H9 (cell line): ENCODE measurements at regions not wholly inside any gene's neighbourhood (a gene's known extent, or its start where the extent isn't known, plus 50 kb on each side); places are given as distances from the start of the nearest gene placed in this dataset.

ENCODE experiments used
- DNase-seq: peaks from one replicate; pipeline ENCODE4 v3.0.0-alpha.2; 2017
- H2AFZ ChIP-seq: one replicate; pipeline ENCODE4 v1.6.1; 2013; ENCODE audit warnings: mild to moderate bottlenecking, low read length, control low read depth, moderate library complexity
- H2AK5ac ChIP-seq: 2 replicates; pipeline ENCODE4 v1.6.1; 2013; ENCODE audit warnings: low read length, control low read depth, mixed read lengths; ENCODE audit not compliant: insufficient read length
- H2BK120ac ChIP-seq: one replicate; pipeline ENCODE4 v1.6.1; 2013; ENCODE audit warnings: low read depth, mild to moderate bottlenecking, low read length, control low read depth, inconsistent platforms; ENCODE audit not compliant: poor library complexity, severe bottlenecking
- H2BK12ac ChIP-seq: 2 replicates; pipeline ENCODE4 v1.6.1; 2013; ENCODE audit warnings: low read length, control low read depth, mixed read lengths, low read depth; ENCODE audit not compliant: insufficient read length
- H2BK15ac ChIP-seq: 2 replicates; pipeline ENCODE4 v1.6.1; 2013; ENCODE audit warnings: low read depth, low read length, control low read depth
- H2BK20ac ChIP-seq: one replicate; pipeline ENCODE4 v1.6.1; 2013; ENCODE audit warnings: low read depth, mild to moderate bottlenecking, low read length, control low read depth, inconsistent platforms; ENCODE audit not compliant: poor library complexity, severe bottlenecking
- H2BK5ac ChIP-seq: 2 replicates; pipeline ENCODE4 v1.6.1; 2013; ENCODE audit warnings: low read length, control low read depth, mixed read lengths; ENCODE audit not compliant: insufficient read length
- H3K14ac ChIP-seq: 2 replicates; pipeline ENCODE4 v1.6.1; 2013; ENCODE audit warnings: low read length, control low read depth; ENCODE audit not compliant: insufficient read depth
- H3K18ac ChIP-seq: 2 replicates; pipeline ENCODE4 v1.6.1; 2013; ENCODE audit warnings: low read depth, mild to moderate bottlenecking, mixed read lengths, low read length, control low read depth; ENCODE audit not compliant: insufficient read length
- H3K23ac ChIP-seq: 2 replicates; pipeline ENCODE4 v1.6.1; 2013; ENCODE audit warnings: low read length, control low read depth, mixed read lengths, low read depth; ENCODE audit not compliant: insufficient read length
- H3K23me2 ChIP-seq: 2 replicates; pipeline ENCODE4 v1.6.1; 2013; ENCODE audit warnings: low read depth, mild to moderate bottlenecking, mixed read lengths, low read length, control low read depth; ENCODE audit not compliant: insufficient read length, poor library complexity, severe bottlenecking
- H3K27ac ChIP-seq: 2 replicates; pipeline ENCODE4 v1.5.1; 2013; ENCODE audit warnings: low read length, control low read depth, mixed read lengths, low read depth; ENCODE audit not compliant: insufficient read length
- H3K27me3 ChIP-seq: 2 replicates; pipeline ENCODE4 v1.6.1; 2013; ENCODE audit warnings: low read length, control low read depth, inconsistent platforms; ENCODE audit not compliant: insufficient read depth
- H3K4ac ChIP-seq: 2 replicates; pipeline ENCODE4 v1.6.1; 2013; ENCODE audit warnings: low read depth, mild to moderate bottlenecking, control low read depth, inconsistent platforms, low read length, moderate library complexity
- H3K4me1 ChIP-seq: 2 replicates; pipeline ENCODE4 v1.6.1; 2013; ENCODE audit warnings: low read length, control low read depth, inconsistent platforms; ENCODE audit not compliant: insufficient read depth
- H3K4me2 ChIP-seq: 2 replicates; pipeline ENCODE4 v1.6.1; 2013; ENCODE audit warnings: low read length, control low read depth, mixed read lengths; ENCODE audit not compliant: insufficient read length, insufficient read depth
- H3K56ac ChIP-seq: 2 replicates; pipeline ENCODE4 v1.6.1; 2013; ENCODE audit warnings: low read depth, mild to moderate bottlenecking, mixed read lengths, low read length, control low read depth; ENCODE audit not compliant: insufficient read length
- H3K79me1 ChIP-seq: 2 replicates; pipeline ENCODE4 v1.6.1; 2013; ENCODE audit warnings: low read depth, mild to moderate bottlenecking, moderate library complexity, low read length, control low read depth, inconsistent platforms; ENCODE audit not compliant: insufficient read depth, poor library complexity, severe bottlenecking
- H3K79me2 ChIP-seq: 2 replicates; pipeline ENCODE4 v1.6.1; 2013; ENCODE audit warnings: low read length, control low read depth, inconsistent platforms; ENCODE audit not compliant: insufficient read depth
- H3K9ac ChIP-seq: 2 replicates; pipeline ENCODE4 v1.6.1; 2013; ENCODE audit warnings: low read length, control low read depth, mixed read lengths; ENCODE audit not compliant: insufficient read length; ENCODE audit errors: extremely low read depth
- H3K9me3 ChIP-seq: one replicate; pipeline ENCODE4 v1.6.1; 2013; ENCODE audit warnings: low read depth, low read length, inconsistent platforms; ENCODE audit not compliant: control insufficient read depth
- H3T11ph ChIP-seq: one replicate; pipeline ENCODE4 v1.6.1; 2013; ENCODE audit warnings: mild to moderate bottlenecking, low read length, control low read depth, inconsistent platforms
- H4K20me1 ChIP-seq: one replicate; pipeline ENCODE4 v1.6.1; 2013; ENCODE audit not compliant: control insufficient read depth, insufficient read length, insufficient read depth
- H4K5ac ChIP-seq: 2 replicates; pipeline ENCODE4 v1.6.1; 2013; ENCODE audit warnings: low read depth, mild to moderate bottlenecking, mixed read lengths, low read length, control low read depth; ENCODE audit not compliant: insufficient read length
- H4K8ac ChIP-seq: replicated peaks from 2 replicates; pipeline ENCODE4 v1.6.1; 2013; ENCODE audit warnings: low read length, control low read depth, mixed read lengths, low read depth; ENCODE audit not compliant: insufficient read length
- H4K91ac ChIP-seq: 2 replicates; pipeline ENCODE4 v1.6.1; 2013; ENCODE audit warnings: low read depth, mild to moderate bottlenecking, moderate library complexity, mixed read lengths, low read length, control low read depth; ENCODE audit not compliant: insufficient read length
- H3K27ac Mint-ChIP-seq, 3 experiments: 2 replicates in 2 of 3; 3 replicates in 1 of 3; pipeline ENCODE4 v1.8.0; 2020 to 2021; ENCODE audit warnings: mixed read lengths in 3 of 3, mild to moderate bottlenecking in 1 of 3, moderate library complexity in 1 of 3
- H3K27me3 Mint-ChIP-seq: 2 replicates; pipeline ENCODE4 v1.8.0; 2021; ENCODE audit warnings: low read depth, mild to moderate bottlenecking, moderate library complexity, mixed read lengths
- H3K36me3 Mint-ChIP-seq, 3 experiments: 2 replicates in 2 of 3; 3 replicates in 1 of 3; pipeline ENCODE4 v1.8.0; 2020 to 2021; ENCODE audit warnings: low read depth in 3 of 3, mixed read lengths in 3 of 3; ENCODE audit not compliant: insufficient read depth in 1 of 3
- H3K4me1 Mint-ChIP-seq, 2 experiments: 2 replicates each; pipeline ENCODE4 v1.8.0; 2020; ENCODE audit warnings: mixed read lengths in 2 of 2
- H3K4me3 Mint-ChIP-seq, 2 experiments: 2 replicates in 1 of 2; 3 replicates in 1 of 2; pipeline ENCODE4 v1.8.0; 2020 to 2021; ENCODE audit warnings: mild to moderate bottlenecking in 2 of 2, mixed read lengths in 2 of 2, moderate library complexity in 1 of 2
- H3K9me3 Mint-ChIP-seq, 2 experiments: 2 replicates in 1 of 2; 3 replicates in 1 of 2; pipeline ENCODE4 v1.8.0; 2020; ENCODE audit warnings: mild to moderate bottlenecking in 2 of 2, mixed read lengths in 2 of 2, moderate library complexity in 1 of 2
- CTCF ChIP-seq: fragments of 200-600 bp; sonication (generic); conservative IDR thresholded peaks from 3 replicates; pipeline ENCODE4 v1.8.0; 2021; ENCODE audit warnings: antibody characterized with exemption, mild to moderate bottlenecking
- WGBS: extraction: QIAGEN DNeasy Blood & Tissue Kit; methylation state at CpG from one replicate; pipeline ENCODE4 v1.1.7; 2013; ENCODE audit warnings: missing lambda C conversion rate, low lambda C conversion rate, mixed read lengths; ENCODE audit not compliant: insufficient read length; ENCODE audit errors: extremely low coverage; 5-methylcytosine and 5-hydroxymethylcytosine counted together

DNA sequence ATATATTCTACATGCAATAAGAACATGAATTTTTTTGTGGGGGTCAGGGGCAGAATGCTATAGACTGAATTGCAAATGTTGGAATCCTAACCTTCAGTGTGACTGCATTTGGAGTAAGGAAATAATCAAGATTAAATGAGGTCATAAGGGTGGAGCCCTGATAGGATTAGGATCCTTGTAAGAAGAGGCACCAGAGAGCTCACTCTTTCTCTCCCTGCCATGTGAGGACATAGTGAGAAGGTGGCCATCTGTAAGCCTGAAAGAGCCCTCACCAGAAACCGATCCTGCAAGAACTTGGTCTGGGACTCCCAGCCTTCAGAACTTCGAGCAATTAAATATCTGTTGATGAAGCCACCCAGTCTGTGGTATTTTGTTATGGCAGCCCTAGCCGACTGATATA lies 70.3 kb upstream of the SOX13 start:
- H3T11ph ChIP-seq = no peak overlapping the region
- H3K18ac ChIP-seq = no peak overlapping the region
- no peak for TF ChIP-seq CTCF
- no peak overlapping the region for H2BK20ac ChIP-seq
- H3K4me2 ChIP-seq = no peak overlapping the region
- no peak overlapping the region for H4K91ac ChIP-seq
- H4K20me1 ChIP-seq = no peaks in the 10 kb centered on the region
- Mint-ChIP-seq H3K4me1 (peaks cover 35 to 40% of the 10 kb centered on the region in 2 experiments), H3K27me3 (peaks cover 21% of the 10 kb centered on the region), H3K27ac (no peak overlapping the region), H3K4me3 (no peak overlapping the region), H3K9me3 (peaks cover 10 to 13% of the 10 kb centered on the region in 2 experiments), H3K36me3 (peaks cover 0 to 15% (median 2%) of the 10 kb centered on the region in 3 experiments; a peak in 4 of 7 replicates)
- H2BK12ac ChIP-seq = no peak overlapping the region
- H4K8ac ChIP-seq = no peak overlapping the region
- no CpG with 5 or more reads among the region's 3 CpGs for WGBS
- no peaks in the 10 kb centered on the region for H3K27me3 ChIP-seq
- peaks cover 7% of the 10 kb centered on the region; the same call in 1 of the 2 replicates for H3K4me1 ChIP-seq
- H2AFZ ChIP-seq = no peak overlapping the region
- no peak overlapping the region for H3K9ac ChIP-seq
- H3K27ac ChIP-seq = no peak overlapping the region
- H3K9me3 ChIP-seq = no peaks in the 10 kb centered on the region
- H2BK5ac ChIP-seq = no peak overlapping the region
- no peak overlapping the region for H3K14ac ChIP-seq
- H3K79me1 ChIP-seq = no peaks in the 10 kb centered on the region
- H4K5ac ChIP-seq = no peak overlapping the region
- no peaks in the 10 kb centered on the region for H3K79me2 ChIP-seq
- no peak overlapping the region for H3K56ac ChIP-seq
- H2BK15ac ChIP-seq = no peak overlapping the region
- no peak overlapping the region for H3K4ac ChIP-seq
- DNase-seq = no peak
- H3K23me2 ChIP-seq = no peaks in the 10 kb centered on the region
- no peak overlapping the region for H3K23ac ChIP-seq
- no peak overlapping the region for H2AK5ac ChIP-seq
- H2BK120ac ChIP-seq = no peak overlapping the region
